NT2/D1 (cell line): ENCODE measurements at regions not wholly inside any gene's neighbourhood (a gene's known extent, or its start where the extent isn't known, plus 50 kb on each side); places are given as distances from the start of the nearest gene placed in this dataset.

Source experiments
- SUZ12 ChIP-seq: IDR thresholded peaks from 2 replicates; pipeline ENCODE4 v1.6.1; 2011; ENCODE audit not compliant: insufficient read length, insufficient read depth; ENCODE audit errors: extremely low read depth
- ZNF274 ChIP-seq: IDR thresholded peaks from 2 replicates; pipeline ENCODE4 v1.6.1; 2011; ENCODE audit warnings: mild to moderate bottlenecking, low read depth, low read length

DNA sequence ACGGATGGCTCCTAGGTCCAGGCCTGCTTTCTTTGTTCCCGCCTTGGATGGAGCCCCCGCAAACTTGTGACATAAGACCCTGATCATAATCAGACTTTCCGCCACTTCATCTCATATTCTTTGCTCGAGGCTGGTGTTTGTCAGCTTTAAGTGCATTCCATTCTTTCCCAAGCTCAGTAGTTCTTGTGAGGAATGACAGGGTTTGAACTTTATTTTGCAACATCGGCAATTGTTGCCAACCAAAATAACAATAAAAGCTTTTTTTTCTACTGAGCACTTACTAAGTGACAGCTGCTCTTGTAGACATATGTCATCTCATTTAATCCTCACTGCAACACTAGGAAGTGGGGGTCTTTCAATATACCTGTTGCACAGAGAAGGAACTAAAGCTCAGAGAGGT, 178.8 kb upstream of the ST6GAL2 start:
- TF ChIP-seq SUZ12 (no peak), ZNF274 (no peak)
